Mesothelial cell of epicardium (in vitro differentiated cells): ENCODE measurements at regions not wholly inside any gene's neighbourhood (a gene's known extent, or its start where the extent isn't known, plus 50 kb on each side); places are given as distances from the start of the nearest gene placed in this dataset.

Experiments
- DNase-seq, 2 experiments: peaks; one replicate each; pipeline ENCODE4 v3.0.0; 2021; ENCODE audit warnings: low spot score in 2 of 2; ENCODE audit not compliant: unreplicated experiment in 2 of 2
- H3K27ac Mint-ChIP-seq: 2 replicates; pipeline ENCODE4 v1.8.0; 2021; ENCODE audit warnings: mixed read lengths
- H3K27me3 Mint-ChIP-seq: 2 replicates; pipeline ENCODE4 v1.8.0; 2021; ENCODE audit warnings: low read depth, mixed read lengths
- H3K36me3 Mint-ChIP-seq: 2 replicates; pipeline ENCODE4 v1.8.0; 2021; ENCODE audit warnings: mixed read lengths
- H3K4me1 Mint-ChIP-seq: 2 replicates; pipeline ENCODE4 v1.8.0; 2021; ENCODE audit warnings: mixed read lengths
- H3K4me3 Mint-ChIP-seq: 2 replicates; pipeline ENCODE4 v1.8.0; 2021; ENCODE audit warnings: mild to moderate bottlenecking, moderate library complexity, mixed read lengths
- H3K9me3 Mint-ChIP-seq: 2 replicates; pipeline ENCODE4 v1.8.0; 2021; ENCODE audit warnings: mixed read lengths
- CTCF ChIP-seq: fragments of 200-600 bp; sonication (generic); IDR thresholded peaks from one replicate; pipeline ENCODE4 v1.5.0; 2021; ENCODE audit warnings: antibody characterized with exemption; ENCODE audit not compliant: unreplicated experiment

- no peak for DNase-seq
- no peaks in the 10 kb centered on the region for H3K36me3 Mint-ChIP-seq
- no peak overlapping the region for H3K27ac Mint-ChIP-seq
- TF ChIP-seq CTCF: no peak
- no peaks in the 10 kb centered on the region for H3K4me1 Mint-ChIP-seq
- H3K9me3 Mint-ChIP-seq: no peaks in the 10 kb centered on the region
- H3K4me3 Mint-ChIP-seq: no peak overlapping the region
- no peaks in the 10 kb centered on the region for H3K27me3 Mint-ChIP-seq
Observed at GRCh38 chr4:83757121-83757621, 221.3 kb downstream of the GPAT3 start.

- no peaks in the 10 kb centered on the region for H3K27me3 Mint-ChIP-seq
- no peak overlapping the region for H3K27ac Mint-ChIP-seq
- no peaks in the 10 kb centered on the region for H3K4me1 Mint-ChIP-seq
- no peaks in the 10 kb centered on the region for H3K36me3 Mint-ChIP-seq
- H3K9me3 Mint-ChIP-seq: peaks cover 3% of the 10 kb centered on the region
- no peak for DNase-seq
- H3K4me3 Mint-ChIP-seq: no peak overlapping the region
- no peak for TF ChIP-seq CTCF
Observed at GRCh38 chr4:83753260-83753659, 217.4 kb downstream of the GPAT3 start.

GRCh38 chr4:83751336-83751949 lies 215.5 kb downstream of the GPAT3 start:
- no peak overlapping the region for H3K4me3 Mint-ChIP-seq
- H3K9me3 Mint-ChIP-seq: peaks cover 4% of the 10 kb centered on the region
- no peak for TF ChIP-seq CTCF
- H3K27ac Mint-ChIP-seq: no peak overlapping the region
- no peak for DNase-seq
- no peaks in the 10 kb centered on the region for H3K4me1 Mint-ChIP-seq
- H3K36me3 Mint-ChIP-seq: no peaks in the 10 kb centered on the region
- H3K27me3 Mint-ChIP-seq: no peaks in the 10 kb centered on the region

GRCh38 chr4:83748711-83749110 lies 212.8 kb downstream of the GPAT3 start:
- no peak for TF ChIP-seq CTCF
- Mint-ChIP-seq H3K9me3 (peaks cover 4% of the 10 kb centered on the region), H3K36me3 (no peaks in the 10 kb centered on the region), H3K27me3 (no peaks in the 10 kb centered on the region), H3K27ac (no peak overlapping the region), H3K4me1 (no peaks in the 10 kb centered on the region), H3K4me3 (no peak overlapping the region)
- no peak for DNase-seq

GRCh38 chr4:83738895-83739294 lies 203.0 kb downstream of the GPAT3 start:
- Mint-ChIP-seq H3K4me3 (no peak overlapping the region), H3K27me3 (peaks cover 4% of the 10 kb centered on the region), H3K4me1 (peaks cover 6% of the 10 kb centered on the region), H3K9me3 (peaks cover 5% of the 10 kb centered on the region), H3K36me3 (no peaks in the 10 kb centered on the region), H3K27ac (no peak overlapping the region)
- no peak for DNase-seq
- TF ChIP-seq CTCF: no peak

- Mint-ChIP-seq H3K36me3 (peaks cover 2% of the 10 kb centered on the region), H3K4me3 (no peak overlapping the region), H3K4me1 (peaks cover 6% of the 10 kb centered on the region), H3K9me3 (peaks cover 11% of the 10 kb centered on the region), H3K27me3 (no peaks in the 10 kb centered on the region), H3K27ac (no peak overlapping the region)
- no peak for DNase-seq
- TF ChIP-seq CTCF: no peak
Observed at GRCh38 chr4:83734576-83734975, 198.7 kb downstream of the GPAT3 start.
